ENCODE measurements at regions not wholly inside any gene's neighbourhood (a gene's known extent, or its start where the extent isn't known, plus 50 kb on each side); places are given as distances from the start of the nearest gene placed in this dataset.

DNA sequence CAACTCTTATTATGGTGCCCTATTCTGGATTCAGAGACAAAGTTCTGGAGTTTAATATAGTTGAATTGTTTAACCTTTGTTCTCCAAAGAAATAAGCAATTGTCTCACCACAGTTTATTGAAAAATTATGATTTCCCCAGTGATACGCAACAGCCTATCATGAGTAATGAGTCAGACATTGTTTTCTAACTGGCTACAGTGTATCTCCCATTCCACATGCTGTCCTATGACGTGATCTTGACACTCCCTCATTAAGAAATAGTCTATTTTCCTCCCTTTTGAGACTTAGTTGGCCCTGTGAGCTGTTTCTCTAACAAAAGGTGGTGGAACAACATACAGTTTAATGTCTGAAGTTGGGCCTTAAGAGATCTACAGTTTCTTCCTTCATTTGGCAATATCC is 1290.6 kb upstream of the CDH6 start:
- TF ChIP-seq POLR2AphosphoS5 (IDR thresholded peaks at IDR 0.05) (no peak), POLR2A (IDR thresholded peaks at IDR 0.05) (no peak)
- TF ChIP-seq, protein P1, sequence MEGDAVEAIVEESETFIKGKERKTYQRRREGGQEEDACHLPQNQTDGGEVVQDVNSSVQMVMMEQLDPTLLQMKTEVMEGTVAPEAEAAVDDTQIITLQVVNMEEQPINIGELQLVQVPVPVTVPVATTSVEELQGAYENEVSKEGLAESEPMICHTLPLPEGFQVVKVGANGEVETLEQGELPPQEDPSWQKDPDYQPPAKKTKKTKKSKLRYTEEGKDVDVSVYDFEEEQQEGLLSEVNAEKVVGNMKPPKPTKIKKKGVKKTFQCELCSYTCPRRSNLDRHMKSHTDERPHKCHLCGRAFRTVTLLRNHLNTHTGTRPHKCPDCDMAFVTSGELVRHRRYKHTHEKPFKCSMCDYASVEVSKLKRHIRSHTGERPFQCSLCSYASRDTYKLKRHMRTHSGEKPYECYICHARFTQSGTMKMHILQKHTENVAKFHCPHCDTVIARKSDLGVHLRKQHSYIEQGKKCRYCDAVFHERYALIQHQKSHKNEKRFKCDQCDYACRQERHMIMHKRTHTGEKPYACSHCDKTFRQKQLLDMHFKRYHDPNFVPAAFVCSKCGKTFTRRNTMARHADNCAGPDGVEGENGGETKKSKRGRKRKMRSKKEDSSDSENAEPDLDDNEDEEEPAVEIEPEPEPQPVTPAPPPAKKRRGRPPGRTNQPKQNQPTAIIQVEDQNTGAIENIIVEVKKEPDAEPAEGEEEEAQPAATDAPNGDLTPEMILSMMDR (IDR thresholded peaks at IDR 0.05) = no peak

Data from prostate gland (tissue), 2 donors.